NT2/D1 (cell line): ENCODE measurements at regions not wholly inside any gene's neighbourhood (a gene's known extent, or its start where the extent isn't known, plus 50 kb on each side); places are given as distances from the start of the nearest gene placed in this dataset.

Experiments
- SUZ12 ChIP-seq: IDR thresholded peaks from 2 replicates; pipeline ENCODE4 v1.6.1; 2011; ENCODE audit not compliant: insufficient read length, insufficient read depth; ENCODE audit errors: extremely low read depth
- YY1 ChIP-seq: IDR thresholded peaks from 2 replicates; pipeline ENCODE4 v1.6.1; 2011; ENCODE audit not compliant: insufficient read length, insufficient read depth
- ZNF274 ChIP-seq: IDR thresholded peaks from 2 replicates; pipeline ENCODE4 v1.6.1; 2011; ENCODE audit warnings: mild to moderate bottlenecking, low read depth, low read length

DNA sequence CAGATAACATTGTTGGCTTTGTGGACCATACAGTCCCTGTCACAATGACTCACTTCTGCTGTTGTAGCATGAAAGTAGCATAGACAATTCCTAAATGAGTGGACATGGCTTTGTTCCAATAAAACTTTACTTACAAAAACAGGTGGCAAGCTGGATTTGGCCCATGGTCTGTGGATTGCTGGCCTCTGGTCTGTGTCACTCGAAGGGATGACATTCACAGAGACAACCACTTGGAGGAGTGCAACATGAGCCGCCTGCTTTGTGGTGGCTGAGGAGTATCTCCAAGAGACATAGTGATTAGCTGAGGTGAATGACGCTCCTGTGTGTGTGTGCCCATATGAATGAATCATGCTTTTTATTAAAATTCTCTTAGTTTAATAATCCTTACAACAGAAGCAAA is 81.3 kb upstream of the NRXN3 start:
- TF ChIP-seq SUZ12 (no peak), ZNF274 (no peak), YY1 (no peak)
